NCI-H510A treated with DMSO at 0.1 percent for 48 hours (cell line): ENCODE measurements at regions not wholly inside any gene's neighbourhood (a gene's known extent, or its start where the extent isn't known, plus 50 kb on each side); places are given as distances from the start of the nearest gene placed in this dataset.
"Not testable (repeated sequence)": the region's sequence is repeated elsewhere in the genome, so short reads cannot be mapped to it uniquely, and the experiment has no call there.

ENCODE experiments used
- DNase-seq: peaks from one replicate; lab custom pipeline; 2025; lab: John Stamatoyannopoulos, UW

GRCh38 chr6:106799031-106799894 lies 169.9 kb downstream of the QRSL1 start:
- no peak for DNase-seq

GRCh38 chr6:106797186-106797585 lies 167.8 kb downstream of the QRSL1 start:
- DNase-seq, result no peak

- DNase-seq, result no peak
These were observed 167.4 kb downstream of the QRSL1 start for GRCh38 chr6:106796781-106797180.

- DNase-seq, result no peak
These were observed 164.8 kb downstream of the QRSL1 start for GRCh38 chr6:106794129-106794528.

- no peak for DNase-seq
These were observed 163.3 kb downstream of the QRSL1 start for GRCh38 chr6:106792536-106793236.

GRCh38 chr6:106790935-106791334 lies 161.6 kb downstream of the QRSL1 start:
- DNase-seq, result no peak

- no peak for DNase-seq
These were observed 160.9 kb downstream of the QRSL1 start for GRCh38 chr6:106790149-106790770.

- no peak for DNase-seq
These were observed 160.2 kb downstream of the QRSL1 start for GRCh38 chr6:106789428-106790148.

GRCh38 chr6:106788761-106789160 lies 159.4 kb downstream of the QRSL1 start:
- DNase-seq, result no peak

- DNase-seq, result no peak
These were observed 158.2 kb downstream of the QRSL1 start for GRCh38 chr6:106787327-106788196.

- no peak for DNase-seq
These were observed 155.9 kb downstream of the QRSL1 start for GRCh38 chr6:106785298-106785697.

GRCh38 chr6:106783640-106784566 lies 154.5 kb downstream of the QRSL1 start:
- no peak for DNase-seq

- DNase-seq, result no peak
These were observed 153.3 kb downstream of the QRSL1 start for GRCh38 chr6:106782536-106783285.

- DNase-seq, result not testable (repeated sequence)
These were observed 150.2 kb downstream of the QRSL1 start for GRCh38 chr6:106779552-106779951.

GRCh38 chr6:106778943-106779342 lies 149.6 kb downstream of the QRSL1 start:
- no peak for DNase-seq

GRCh38 chr6:106773996-106774629 lies 144.7 kb downstream of the QRSL1 start:
- DNase-seq, result no peak

- DNase-seq, result peak; percentile 31
These were observed 144.1 kb downstream of the QRSL1 start for GRCh38 chr6:106773522-106773921.

- no peak for DNase-seq
These were observed 143.1 kb downstream of the QRSL1 start for GRCh38 chr6:106772270-106773142.
